Transverse colon (tissue), 4 donors: ENCODE measurements at regions not wholly inside any gene's neighbourhood (a gene's known extent, or its start where the extent isn't known, plus 50 kb on each side); places are given as distances from the start of the nearest gene placed in this dataset.

Source experiments
- DNase-seq: peaks from one replicate; pipeline ENCODE4 v3.0.0-alpha.2; 2019
- H3K27ac ChIP-seq, 4 donors: fragments of 200-600 bp; sonication (generic); 2 replicates each; pipeline ENCODE4 v1.5.1; 2016 to 2018; ENCODE audit warnings: inconsistent platforms in 4 of 4
- H3K27me3 ChIP-seq: fragments of 200-600 bp; sonication (generic); 2 replicates; pipeline ENCODE4 v1.5.1; 2017; ENCODE audit warnings: inconsistent platforms
- H3K36me3 ChIP-seq, 4 donors: fragments of 200-600 bp; sonication (generic); 2 replicates each; pipeline ENCODE4 v1.5.1; 2017 to 2019; ENCODE audit warnings: inconsistent platforms in 4 of 4
- H3K4me1 ChIP-seq, 4 donors: fragments of 200-600 bp; sonication (generic); 2 replicates each; pipeline ENCODE4 v1.5.1; 2017 to 2020; ENCODE audit warnings: inconsistent platforms in 4 of 4
- H3K4me3 ChIP-seq, 4 donors: fragments of 200-600 bp; sonication (generic); 1 replicate in 1 of 4; 2 replicates in 3 of 4; pipeline versions ENCODE4 v1.5.1 to v1.6.1; 2017 to 2019; ENCODE audit warnings: inconsistent platforms in 4 of 4
- H3K9me3 ChIP-seq, 2 donors: fragments of 200-600 bp; sonication (generic); 2 replicates each; pipeline ENCODE4 v1.5.1; 2017 to 2019; ENCODE audit warnings: inconsistent platforms in 2 of 2
- CTCF ChIP-seq, 5 experiments: fragments of 200-600 bp in 3 of 5; fragments of 450-650 bp in 2 of 5; sonication (generic) in 3 of 5; IDR thresholded peaks; 1 replicate in 2 of 5; 2 replicates in 3 of 5; pipeline ENCODE4 v1.5.1; 2016 to 2017; ENCODE audit warnings: antibody characterized with exemption in 5 of 5, inconsistent platforms in 3 of 5, mild to moderate bottlenecking in 2 of 5, moderate library complexity in 1 of 5
- EP300 ChIP-seq: sonication (generic); formaldehyde crosslinking; IDR thresholded peaks from one replicate; pipeline ENCODE4 v1.6.1; 2017; ENCODE audit warnings: antibody characterized with exemption, low read depth
- POLR2A ChIP-seq: fragments of 450-650 bp; IDR thresholded peaks from one replicate; pipeline ENCODE4 v1.6.1; 2016; ENCODE audit warnings: antibody characterized with exemption, mild to moderate bottlenecking, moderate library complexity
- POLR2AphosphoS5 ChIP-seq, 3 donors: sonication (generic); formaldehyde crosslinking; IDR thresholded peaks; one replicate each; pipeline ENCODE4 v1.6.1; 2016; ENCODE audit warnings: antibody characterized with exemption in 3 of 3
- WGBS, 2 donors: methylation state at CpG; one replicate each; pipeline ENCODE4 v1.1.5; 2018; ENCODE audit warnings: low coverage in 1 of 2; 5-methylcytosine and 5-hydroxymethylcytosine counted together
- in situ Hi-C, 4 donors: fragments of 200-750 bp; cut with MboI; loops; one replicate each; pipeline versions ENCODE4 v1.15.0 to v1.15.1; 2017; ENCODE audit warnings: low sequenced_read_pairs in 3 of 4, low pct_ligation_motif_present in 1 of 4, low pct_unique_long_range_greater_than_20kb in 1 of 4
- intact Hi-C: fragments of 100-400 bp; cut with DNase I; formaldehyde crosslinking; loops from one replicate; pipeline ENCODE4 v1.15.1; 2023; ENCODE audit warnings: low total_unique reads

DNA sequence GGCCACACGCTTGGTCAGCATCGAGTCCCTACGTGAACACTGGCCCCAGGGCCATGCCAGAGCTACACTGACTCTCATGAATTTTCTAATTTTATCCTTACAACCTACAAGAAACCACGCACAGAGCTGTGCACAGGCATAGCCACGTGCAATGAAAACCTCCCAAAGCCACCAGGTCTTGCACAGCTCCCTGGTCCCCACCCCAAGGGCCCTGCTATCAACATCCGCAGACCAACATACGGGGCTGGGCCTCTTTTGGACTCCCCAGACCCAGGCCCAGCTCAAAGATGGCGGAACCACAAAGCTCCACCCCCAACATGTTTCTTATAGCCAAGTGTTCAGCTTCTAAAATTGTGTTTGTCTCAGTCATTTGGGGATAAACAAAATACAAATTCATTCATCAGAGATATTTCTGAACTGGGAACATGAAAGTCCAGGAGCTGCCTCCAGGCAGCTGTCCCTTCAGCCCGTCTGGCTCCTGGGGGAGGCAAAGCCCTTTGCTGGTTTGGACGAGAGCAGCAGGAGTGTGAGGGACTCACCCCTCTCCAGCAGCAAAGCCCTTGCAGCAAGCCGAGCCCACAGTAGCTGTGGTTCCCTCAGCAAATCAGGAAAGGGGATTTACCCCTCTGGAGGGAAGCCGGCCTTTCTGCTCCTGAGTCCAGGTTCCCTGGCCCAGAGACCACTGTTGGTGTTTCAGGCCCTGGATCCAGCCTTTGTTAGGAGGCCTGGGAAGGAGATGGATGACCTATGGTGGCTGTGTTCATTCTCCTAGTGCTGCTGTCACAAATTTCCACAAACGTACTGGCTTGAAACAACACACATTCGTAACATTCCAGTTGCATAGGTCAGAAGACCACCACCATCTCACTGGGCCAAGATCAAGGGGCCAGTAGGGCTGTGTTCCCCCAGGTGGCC lies 75.1 kb downstream of the OAT start:
- Histone ChIP-seq H3K36me3 (no peaks in the 10 kb centered on the region), H3K4me3 (no peak overlapping the region), H3K27ac (no peak overlapping the region), H3K27me3 (no peaks in the 10 kb centered on the region), H3K9me3 (no peaks in the 10 kb centered on the region), H3K4me1 (no peaks in the 10 kb centered on the region)
- WGBS, 2 donors: 87 to 94% methylated on average over 3 to 14 of the region's 14 CpGs
- no peak for DNase-seq
- TF ChIP-seq EP300 (no peak), POLR2AphosphoS5 (IDR thresholded peaks at IDR 0.05) (no peak), CTCF (IDR thresholded peaks at IDR 0.05) (no peak), POLR2A (no peak)
- in situ Hi-C loops: no loop called here
- intact Hi-C loops: no loop called here

GRCh38 chr10:124342821-124343170 lies 75.9 kb downstream of the OAT start:
- no peak for DNase-seq
- no peak for TF ChIP-seq CTCF (IDR thresholded peaks at IDR 0.05)
- Histone ChIP-seq H3K9me3 (no peaks in the 10 kb centered on the region), H3K36me3 (no peaks in the 10 kb centered on the region), H3K27ac (no peak overlapping the region), H3K4me1 (no peaks in the 10 kb centered on the region), H3K4me3 (no peak overlapping the region), H3K27me3 (no peaks in the 10 kb centered on the region)
- intact Hi-C loops (no loop called here), in situ Hi-C loops (no loop called here)
- 76 to 88% methylated on average over 4 to 5 of the region's 5 CpGs for WGBS, 2 donors

DNA sequence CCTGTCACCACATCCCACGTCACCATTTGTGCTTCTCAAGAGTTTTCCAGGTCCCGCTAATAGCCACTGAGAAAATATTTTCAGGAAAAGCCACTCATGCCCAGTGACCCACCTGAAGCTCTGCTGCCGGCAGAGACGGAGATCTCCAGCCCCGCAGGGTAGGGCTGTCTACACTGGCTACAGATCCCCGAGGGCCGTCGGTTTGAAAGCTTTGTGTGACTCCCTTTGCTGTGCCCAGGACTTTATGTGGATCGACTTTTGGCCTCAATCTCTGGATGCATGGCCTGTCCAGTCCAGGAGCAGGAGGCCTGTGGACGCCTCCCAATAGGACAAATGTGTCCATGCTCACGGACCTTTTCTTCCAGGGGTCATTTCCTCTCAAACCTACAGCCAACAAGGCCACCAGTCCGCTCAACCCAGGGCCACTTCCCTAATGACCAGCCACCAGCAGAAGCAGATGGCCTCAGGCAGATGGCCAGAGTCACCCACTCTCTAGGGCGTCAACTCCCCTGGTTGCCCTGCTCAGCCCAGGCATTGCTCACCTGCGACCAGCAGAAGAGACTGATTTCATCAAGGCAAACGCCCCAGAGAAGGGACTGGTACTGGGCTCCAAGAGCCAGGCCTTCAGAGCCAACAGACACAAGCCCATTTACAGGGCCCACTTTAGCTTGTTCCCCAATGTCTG lies 76.4 kb downstream of the OAT start:
- TF ChIP-seq POLR2A: no peak
- TF ChIP-seq POLR2AphosphoS5 (IDR thresholded peaks at IDR 0.05): no peak
- TF ChIP-seq CTCF (IDR thresholded peaks at IDR 0.05): no peak
- no peak for TF ChIP-seq EP300
- no peak overlapping the region for H3K27ac ChIP-seq
- WGBS, 2 donors: 93% methylated on average over 15 of the region's 15 CpGs; no CpG with 5 or more reads in 1 of the 2 donors
- H3K36me3 ChIP-seq: no peaks in the 10 kb centered on the region
- H3K27me3 ChIP-seq: no peaks in the 10 kb centered on the region
- no peaks in the 10 kb centered on the region for H3K4me1 ChIP-seq
- in situ Hi-C loops: no loop called here
- no peak overlapping the region for H3K4me3 ChIP-seq
- H3K9me3 ChIP-seq: no peaks in the 10 kb centered on the region
- intact Hi-C loops: no loop called here
- DNase-seq: no peak

DNA sequence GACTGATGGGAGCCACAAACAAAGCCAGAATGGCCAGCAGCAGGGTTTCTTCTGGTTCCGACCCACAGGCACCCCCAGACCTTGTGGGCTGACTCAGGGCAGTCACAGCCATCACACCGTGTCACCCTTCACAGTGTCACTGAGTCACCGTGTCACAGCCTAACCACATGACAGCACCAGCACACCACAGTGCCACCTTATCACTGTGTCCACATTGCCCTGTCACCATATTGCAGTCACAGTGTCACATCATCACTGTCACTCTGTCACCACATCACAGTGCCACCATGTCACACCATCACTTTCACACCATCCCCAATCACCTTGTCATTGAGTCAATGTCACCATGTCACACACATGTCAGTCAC lies 77.0 kb downstream of the OAT start:
- intact Hi-C loops: no loop called here
- in situ Hi-C loops: no loop called here
- WGBS, 2 donors: 83% methylated on average over 3 of the region's 3 CpGs; no CpG with 5 or more reads in 1 of the 2 donors

More for the DNA sequence above, 77.0 kb downstream of the OAT start:
- no peak for TF ChIP-seq POLR2AphosphoS5 (IDR thresholded peaks at IDR 0.05)
- no peak for TF ChIP-seq EP300
- TF ChIP-seq CTCF (IDR thresholded peaks at IDR 0.05): no peak
- no peak for TF ChIP-seq POLR2A
- Histone ChIP-seq H3K36me3 (no peaks in the 10 kb centered on the region), H3K9me3 (no peaks in the 10 kb centered on the region), H3K27me3 (no peaks in the 10 kb centered on the region), H3K4me1 (no peaks in the 10 kb centered on the region), H3K4me3 (no peak overlapping the region), H3K27ac (no peak overlapping the region)
- no peak for DNase-seq
